Stimulated activated CD8-positive, alpha-beta memory T cell treated with anti-CD3 and anti-CD28 coated beads, Interleukin-15, amount 100 ng/mL, for 24 hours (primary cell): ENCODE measurements at regions not wholly inside any gene's neighbourhood (a gene's known extent, or its start where the extent isn't known, plus 50 kb on each side); places are given as distances from the start of the nearest gene placed in this dataset.
"Not testable (repeated sequence)": the region's sequence is repeated elsewhere in the genome, so short reads cannot be mapped to it uniquely, and the experiment has no call there.

Source experiments
- DNase-seq: peaks from one replicate; pipeline ENCODE4 v3.0.0-alpha.2; 2020; ENCODE audit warnings: low read depth

DNA sequence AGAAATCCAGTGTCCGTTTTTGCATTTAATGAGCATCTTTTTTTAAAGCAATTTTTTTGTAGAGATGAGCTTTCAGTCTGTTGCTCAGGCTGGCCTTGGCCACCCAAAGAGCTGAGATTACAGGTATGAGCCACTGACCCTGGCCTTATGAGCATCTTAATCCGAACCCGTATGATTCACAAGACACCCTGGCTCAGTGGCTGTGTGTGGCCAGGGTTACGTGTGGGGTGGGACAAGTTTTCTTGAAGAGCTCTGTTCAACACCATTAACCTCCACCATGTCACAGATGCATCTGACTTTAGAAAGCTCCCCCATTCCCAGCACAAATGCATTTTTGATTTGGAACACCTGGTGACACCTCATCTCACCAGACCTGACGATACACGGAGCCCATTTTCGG lies 166.5 kb upstream of the PITRM1 start:
- DNase-seq: no peak

DNA sequence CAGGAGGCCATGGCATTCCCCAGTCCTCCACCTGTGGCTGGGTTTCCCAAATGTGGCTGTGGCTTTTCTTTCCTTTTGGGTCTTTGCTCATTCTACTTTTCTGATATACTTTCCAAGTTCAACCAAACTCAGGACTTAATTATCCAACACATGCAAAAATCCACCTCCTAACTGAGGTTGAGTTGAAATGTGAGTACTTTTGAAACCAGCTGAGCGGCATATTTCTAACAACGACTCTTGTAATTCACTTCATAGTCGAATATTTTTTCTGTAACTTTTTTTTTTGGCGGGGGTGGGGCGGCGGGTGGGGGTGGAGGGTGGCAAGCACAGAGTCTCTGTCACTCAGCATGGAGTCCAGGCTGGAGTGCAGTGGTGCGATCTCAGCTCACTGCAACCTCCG lies 165.2 kb upstream of the PITRM1 start:
- DNase-seq: no peak

DNA sequence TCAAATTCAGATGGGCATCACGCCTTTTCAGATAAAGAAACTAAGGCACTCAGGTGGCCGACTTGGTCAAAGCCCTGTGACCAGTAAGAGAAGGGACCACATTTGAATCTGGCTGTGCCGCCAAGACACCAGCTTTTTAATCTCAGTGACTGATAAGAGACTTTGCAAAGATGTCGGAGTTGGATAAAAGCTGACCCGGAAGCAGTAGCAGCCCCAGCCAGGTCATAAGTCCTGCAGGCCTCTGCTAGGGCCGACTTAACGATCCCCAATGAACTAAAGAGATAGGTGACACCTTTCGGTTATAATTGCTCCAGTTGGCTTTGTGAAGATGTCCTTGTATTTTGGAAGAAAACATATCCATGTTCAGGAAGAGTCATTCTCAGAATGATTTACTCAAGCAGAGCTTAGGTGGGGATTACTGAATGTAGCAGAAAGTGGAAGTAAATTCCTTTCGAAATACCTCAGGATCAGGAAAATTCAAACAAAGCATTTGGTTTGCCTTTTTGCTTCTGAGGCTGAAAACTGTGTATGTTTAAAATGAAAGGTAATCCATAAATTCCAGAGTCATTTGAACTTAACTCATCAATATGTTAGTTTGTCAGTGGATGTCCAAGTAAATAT lies 164.2 kb upstream of the PITRM1 start:
- no peak for DNase-seq

DNA sequence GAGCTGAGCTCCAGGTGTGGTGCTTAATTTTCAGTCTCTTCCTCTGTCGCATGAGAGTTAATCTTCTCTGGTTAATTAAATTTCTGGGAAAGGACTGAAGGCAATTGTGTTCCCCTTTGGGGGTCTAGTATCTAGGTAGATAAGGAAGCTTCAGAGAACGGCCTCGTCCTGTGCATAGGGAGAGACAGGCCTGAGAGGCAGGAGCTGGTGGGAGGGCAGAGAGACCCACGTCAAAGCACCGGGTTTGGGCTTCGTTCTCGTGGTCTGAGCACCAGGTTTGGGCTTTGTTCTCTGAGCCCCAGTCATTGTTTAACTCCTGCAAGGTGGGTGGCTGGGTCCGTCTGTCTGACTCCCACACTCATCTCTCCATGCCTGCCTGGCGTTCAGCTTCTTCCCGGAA lies 160.8 kb upstream of the PITRM1 start:
- no peak for DNase-seq

DNA sequence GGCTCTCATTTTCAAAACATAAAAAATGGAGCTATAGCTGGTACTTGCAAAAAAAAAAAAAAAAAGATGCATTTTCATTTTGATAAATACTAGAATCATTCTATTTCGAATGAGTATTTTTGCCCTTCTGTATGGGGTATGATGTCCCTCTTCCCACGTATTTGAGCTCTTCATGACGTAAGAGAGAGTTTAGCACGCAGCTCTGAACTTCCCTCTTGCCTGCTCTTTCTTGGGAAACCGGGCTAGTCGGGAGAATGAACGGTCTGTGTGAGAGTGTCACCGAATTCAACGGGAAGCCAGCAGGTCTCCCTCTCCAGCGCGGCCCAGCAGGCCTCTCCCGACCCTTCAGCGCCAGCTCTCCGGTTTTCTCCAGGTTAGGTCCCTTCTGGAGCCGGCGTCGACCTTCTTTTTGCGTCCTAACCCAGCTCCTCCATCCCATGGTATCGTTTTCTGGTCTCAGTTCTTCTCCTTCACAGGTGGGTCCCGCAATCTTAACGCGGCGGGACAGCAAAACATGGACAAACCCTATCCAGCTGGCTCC lies 159.2 kb upstream of the PITRM1 start:
- no peak for DNase-seq

DNA sequence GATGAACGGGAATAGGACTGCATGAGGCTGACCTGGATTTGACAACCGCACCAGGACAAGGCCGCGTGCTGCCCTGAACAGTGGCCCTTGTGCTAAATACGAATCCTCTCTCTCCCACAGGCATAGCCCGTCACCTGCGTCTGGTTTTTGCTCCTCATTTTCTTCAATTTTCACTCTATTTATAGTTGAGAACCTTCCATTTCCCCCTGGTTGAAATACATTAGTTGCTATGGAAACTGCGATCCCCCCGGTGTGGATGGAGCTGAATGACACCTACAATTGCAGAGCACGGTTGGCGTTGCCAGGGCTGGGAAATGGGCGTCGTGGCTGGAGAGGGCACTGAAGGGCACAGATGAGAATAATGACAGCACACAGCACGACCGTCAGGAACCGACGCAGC lies 158.6 kb upstream of the PITRM1 start:
- no peak for DNase-seq

DNA sequence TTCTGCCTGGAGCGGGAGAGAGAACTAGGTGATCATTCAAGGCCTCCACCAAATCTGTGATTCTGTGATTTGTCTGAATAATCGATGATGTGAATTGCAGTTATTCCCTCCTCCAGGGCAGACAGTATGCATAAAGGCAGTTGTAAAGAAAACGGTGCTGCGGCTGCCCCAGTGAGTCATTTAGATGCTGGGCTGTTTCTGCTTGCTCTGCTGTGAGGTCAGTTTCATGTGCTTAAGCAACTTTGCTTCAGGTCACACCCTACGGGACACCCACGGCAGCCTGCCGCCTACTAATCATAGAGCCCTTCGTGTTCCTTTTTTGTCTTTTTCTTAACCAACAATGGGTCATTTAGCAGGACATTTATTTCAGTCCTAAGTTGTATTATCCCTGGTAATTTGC lies 158.1 kb upstream of the PITRM1 start:
- DNase-seq: no peak

DNA sequence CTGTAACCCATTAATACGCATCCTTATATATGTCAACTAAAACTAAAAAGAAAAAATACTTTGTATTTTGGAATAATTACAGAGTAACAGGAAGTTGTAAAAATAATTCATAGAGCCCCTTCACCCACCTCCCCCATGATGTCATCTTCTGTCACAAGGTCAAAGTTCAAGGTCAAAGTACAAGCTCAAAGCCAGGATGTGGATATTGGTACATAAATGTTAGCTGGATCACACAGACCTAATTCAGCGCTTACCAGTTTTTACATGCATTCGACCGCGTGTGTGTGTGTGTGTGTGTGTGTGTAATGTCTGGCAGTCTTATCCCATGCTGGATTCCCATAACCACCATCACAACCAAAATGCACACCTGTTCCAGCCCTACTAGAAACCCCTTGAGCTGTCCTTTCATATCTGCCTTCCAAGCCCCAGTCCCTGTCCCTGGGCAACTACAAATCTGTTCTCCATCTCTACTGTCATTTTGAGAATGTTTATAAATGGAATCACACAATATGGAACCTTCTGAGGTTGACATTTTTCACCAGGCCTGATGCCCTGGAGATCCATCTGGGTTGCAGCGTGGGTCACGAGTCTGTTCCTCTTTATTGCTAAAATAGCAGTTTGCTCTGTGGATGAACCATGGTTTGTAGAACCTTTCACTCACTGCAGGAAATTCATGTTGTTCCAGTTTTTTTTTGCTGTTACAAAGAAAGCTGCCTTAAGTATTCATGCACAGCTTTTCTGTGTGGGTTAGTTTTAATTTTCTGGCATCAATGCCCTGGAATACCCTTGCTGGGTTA lies 153.6 kb upstream of the PITRM1 start:
- no peak for DNase-seq

DNA sequence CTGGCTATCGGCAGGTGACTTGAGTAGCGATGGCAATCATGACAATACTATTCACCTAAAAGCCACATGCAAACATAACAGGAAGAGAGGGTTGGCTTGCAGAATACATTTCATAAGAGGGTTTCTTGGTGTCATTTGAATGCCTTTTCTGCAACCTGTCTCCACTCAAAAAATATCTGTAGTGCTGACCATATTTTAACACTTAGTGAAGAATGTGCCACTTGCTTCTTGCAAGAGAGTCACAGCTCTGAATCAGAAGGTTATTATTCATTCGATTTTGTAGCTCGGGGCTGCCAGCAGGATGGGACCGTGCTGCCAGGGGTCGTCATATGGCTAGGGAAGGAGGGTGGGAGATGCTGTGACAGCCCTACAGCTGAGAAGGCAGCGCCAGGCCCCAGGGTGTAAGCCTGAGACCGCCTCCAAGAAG lies 152.0 kb upstream of the PITRM1 start:
- no peak for DNase-seq

DNA sequence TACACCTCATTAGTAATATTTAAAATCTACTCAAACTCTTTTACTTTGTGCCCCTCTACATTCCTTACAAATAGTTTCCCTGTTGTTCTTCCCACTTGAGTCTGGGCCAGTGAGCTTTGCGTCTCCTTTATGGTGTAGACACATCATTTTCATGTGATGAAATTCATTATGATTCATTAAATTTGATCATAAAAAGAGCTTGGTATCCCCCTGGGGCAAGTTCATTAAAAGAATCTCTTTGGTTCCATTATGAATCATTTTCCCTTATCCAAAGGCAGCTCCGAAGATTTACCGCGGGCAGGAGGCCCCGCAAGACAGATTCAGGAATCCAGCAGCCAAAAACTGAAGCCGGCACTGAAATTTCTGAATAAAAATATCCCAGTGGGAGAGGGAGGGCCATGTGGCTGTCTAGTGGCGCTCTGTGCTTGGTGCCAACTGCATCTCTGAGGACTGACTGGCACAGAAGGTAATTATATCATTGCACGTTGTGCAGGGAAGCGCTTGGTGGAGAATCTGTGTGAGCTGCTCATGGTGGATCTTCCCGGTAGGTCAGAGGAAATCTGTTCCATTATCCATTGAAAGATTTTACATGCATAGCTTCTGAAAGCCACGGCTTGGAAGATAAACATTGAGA lies 151.4 kb upstream of the PITRM1 start:
- no peak for DNase-seq

DNA sequence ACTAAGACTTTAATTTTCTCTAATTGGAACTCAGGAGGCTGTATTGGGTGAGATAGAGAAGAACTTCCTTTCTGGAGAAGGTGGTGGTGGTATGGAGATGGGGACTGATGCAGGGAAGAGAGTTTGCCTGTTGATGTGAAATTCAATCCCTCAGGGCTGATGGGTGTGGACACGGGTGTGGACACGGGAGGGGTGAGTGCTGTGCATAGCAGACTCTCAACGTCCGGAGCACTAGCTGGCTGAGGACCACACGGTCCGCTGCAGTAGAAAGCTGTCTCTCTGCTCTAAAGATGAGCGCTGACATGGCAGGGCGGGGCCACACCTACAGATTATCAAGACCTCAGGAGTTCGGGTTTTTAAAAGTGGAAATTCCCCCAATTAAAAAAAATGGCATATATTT lies 148.5 kb upstream of the PITRM1 start:
- no peak for DNase-seq

DNA sequence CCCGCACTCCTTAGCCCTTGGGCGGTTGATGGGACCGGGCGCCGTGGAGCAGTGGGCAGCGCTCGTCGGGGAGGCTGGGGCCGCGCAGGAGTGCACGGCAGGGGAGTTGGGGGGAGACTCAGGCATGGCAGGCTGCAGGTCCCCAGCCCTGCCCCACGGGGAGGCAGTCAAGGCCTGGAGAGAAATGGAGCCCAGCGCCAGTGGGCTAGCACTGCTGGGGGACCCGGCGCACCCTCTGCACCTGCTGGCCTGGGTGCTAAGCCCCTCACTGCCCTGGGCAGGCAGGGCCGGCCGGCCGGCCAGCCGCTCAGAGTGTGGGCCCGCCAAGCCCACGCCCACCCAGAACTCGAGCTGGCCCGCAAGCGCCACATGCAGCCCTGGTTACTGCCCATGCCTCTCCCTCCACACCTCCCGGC lies 147.2 kb upstream of the PITRM1 start:
- no peak for DNase-seq

DNA sequence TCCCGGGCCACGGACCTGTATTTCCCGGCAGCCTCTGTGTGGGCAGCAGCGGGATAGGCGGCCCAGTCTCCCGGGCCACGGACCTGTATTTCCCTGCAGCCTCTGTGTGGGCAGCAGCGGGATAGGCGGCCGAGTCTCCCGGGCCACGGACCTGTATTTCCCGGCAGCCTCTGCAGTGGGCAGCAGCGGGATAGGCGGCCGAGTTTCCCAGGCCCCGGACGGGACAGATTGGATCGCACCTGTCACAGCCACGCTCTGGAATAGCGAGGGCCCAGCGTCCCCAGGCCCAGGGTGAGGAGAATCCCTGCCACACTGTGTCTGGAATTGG lies 145.9 kb upstream of the PITRM1 start:
- DNase-seq: not testable (repeated sequence)

DNA sequence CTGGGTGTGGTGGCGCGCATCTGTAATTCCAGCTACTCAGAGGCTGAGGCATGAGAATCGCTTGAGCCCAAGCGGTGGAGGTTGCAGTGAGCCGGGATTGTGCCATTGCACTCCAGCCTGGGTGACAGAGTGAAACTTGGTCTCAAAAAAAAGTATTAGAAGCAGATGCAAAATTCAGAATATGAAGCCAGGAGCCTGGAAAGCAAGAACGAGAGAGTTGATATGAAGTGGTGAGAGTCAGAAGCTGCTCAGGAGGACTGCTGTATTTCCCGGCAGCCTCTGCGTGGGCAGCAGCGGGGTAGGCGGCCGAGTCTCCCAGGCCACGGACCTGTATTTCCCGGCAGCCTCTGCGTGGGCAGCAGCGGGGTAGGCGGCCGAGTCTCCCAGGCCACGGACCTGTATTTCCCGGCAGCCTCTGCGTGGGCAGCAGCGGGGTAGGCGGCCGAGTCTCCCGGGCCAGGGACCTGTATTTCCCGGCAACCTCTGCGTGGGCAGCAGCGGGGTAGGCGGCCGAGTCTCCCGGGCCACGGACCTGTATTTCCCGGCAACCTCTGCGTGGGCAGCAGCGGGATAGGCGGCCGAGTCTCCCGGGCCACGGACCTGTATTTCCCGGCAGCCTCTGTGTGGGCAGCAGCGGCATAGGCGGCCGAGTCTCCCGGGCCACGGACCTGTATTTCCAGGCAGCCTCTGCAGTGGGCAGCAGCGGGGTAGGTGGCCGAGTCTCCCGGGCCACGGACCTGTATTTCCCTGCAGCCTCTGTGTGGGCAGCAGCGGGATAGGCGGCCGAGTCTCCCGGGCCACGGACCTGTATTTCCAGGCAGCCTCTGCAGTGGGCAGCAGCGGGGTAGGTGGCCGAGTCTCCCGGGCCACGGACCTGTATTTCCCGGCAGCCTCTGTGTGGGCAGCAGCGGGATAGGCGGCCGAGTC lies 145.2 kb upstream of the PITRM1 start:
- not testable (repeated sequence) for DNase-seq

DNA sequence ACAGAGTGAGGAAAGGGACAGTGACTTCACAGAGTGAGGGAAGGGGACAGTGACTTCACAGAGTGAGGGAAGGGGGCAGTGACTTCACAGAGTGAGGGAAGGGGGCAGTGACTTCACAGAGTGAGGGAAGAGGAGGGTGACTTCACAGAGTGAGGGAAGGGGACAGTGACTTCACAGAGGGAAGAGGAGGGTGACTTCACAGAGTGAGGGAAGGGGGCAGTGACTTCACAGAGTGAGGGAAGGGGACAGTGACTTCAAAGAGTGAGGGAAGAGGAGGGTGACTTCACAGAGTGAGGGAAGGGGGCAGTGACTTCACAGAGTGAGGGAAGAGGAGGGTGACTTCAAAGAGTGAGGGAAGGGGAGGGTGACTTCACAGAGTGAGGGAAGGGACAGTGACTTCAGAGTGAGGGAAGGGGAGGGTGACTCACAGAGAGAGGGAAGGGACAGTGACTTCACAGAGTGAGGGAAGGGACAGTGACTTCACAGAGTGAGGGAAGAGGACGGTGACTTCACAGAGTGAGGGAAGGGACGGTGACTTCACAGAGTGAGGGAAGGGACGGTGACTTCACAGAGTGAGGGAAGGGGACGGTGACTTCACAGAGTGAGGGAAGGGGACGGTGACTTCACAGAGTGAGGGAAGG lies 142.0 kb upstream of the PITRM1 start:
- DNase-seq: not testable (repeated sequence)

DNA sequence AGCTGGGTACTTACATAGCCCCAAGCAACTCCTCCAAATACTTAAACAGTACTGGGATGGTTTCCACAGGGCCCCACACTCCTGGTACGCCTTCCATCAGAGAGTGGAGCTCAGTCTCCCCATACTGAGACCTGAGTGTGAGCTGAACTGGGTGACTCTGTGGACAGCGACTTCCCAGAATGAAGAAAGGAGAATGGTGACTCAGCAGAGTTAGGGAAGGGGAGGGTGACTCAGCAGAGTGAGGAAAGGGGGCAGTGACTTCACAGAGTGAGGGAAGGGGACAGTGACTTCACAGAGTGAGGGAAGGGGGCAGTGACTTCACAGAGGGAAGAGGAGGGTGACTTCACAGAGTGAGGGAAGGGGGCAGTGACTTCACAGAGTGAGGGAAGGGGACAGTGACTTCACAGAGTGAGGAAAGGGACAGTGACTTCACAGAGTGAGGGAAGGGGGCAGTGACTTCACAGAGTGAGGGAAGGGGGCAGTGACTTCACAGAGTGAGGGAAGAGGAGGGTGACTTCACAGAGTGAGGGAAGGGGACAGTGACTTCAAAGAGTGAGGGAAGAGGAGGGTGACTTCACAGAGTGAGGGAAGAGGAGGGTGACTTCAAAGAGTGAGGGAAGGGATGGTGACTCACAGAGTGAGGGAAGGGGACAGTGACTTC lies 141.3 kb upstream of the PITRM1 start:
- DNase-seq: not testable (repeated sequence)

DNA sequence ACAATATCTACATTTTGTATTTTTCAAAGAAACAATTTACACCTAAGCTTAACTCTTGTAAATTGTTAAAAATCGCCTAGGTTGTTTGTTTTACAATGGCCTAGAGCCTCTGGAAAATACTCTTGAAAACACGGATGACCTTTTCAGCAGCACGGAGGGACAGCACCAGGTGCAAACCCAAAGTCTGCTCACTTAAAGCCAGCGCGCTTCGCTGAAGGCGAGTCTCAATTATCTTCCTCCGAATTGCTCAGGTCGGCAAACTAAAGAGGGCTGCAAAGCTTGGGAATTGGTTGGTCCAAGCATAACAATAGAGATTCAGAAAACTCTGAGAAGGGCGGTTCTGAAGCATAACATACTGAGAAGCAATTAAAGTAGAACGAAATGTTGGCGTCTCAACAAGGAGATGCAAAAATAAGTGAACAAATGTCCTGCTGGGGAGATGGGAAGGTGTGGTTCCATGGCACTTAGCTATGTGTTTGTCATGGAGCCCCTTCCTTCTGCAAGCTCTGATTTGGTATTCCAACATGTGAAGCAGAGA lies 139.9 kb upstream of the PITRM1 start:
- DNase-seq: no peak

DNA sequence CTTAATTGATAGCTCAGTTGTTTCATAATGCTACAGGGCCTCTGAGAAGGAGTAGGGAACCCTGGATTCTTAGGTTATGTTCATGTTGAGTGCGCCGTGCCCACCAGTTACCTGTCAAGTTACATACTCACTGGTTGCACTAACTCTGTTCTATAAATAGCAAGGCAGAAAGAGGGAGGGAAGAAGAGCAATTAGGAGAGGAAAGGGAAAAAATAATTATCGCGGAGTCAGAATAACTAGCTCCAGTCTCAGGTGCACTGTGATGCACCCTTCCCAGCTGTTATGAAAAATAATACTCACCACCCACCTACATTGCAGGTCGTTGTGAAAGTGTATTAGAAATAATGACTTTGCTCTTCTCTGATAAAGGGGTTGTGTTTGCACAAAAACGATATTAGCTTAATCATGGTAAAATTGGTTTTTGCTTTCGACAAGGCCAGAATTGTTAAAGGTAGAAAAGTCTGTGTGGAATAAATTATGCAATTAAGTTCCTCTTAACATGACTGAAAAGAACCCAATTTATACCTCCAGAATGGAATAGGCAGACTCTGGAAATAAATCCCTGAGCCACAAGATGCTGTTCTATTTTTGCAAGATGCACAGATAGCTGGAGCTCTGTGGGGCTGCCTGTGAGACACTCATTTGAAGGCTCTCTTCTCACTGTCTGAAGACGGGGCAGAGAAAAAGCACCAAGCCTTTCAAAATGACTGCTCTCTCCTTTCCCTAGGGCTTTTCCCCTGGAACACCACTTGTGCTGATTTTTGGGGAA lies 137.6 kb upstream of the PITRM1 start:
- no peak for DNase-seq

DNA sequence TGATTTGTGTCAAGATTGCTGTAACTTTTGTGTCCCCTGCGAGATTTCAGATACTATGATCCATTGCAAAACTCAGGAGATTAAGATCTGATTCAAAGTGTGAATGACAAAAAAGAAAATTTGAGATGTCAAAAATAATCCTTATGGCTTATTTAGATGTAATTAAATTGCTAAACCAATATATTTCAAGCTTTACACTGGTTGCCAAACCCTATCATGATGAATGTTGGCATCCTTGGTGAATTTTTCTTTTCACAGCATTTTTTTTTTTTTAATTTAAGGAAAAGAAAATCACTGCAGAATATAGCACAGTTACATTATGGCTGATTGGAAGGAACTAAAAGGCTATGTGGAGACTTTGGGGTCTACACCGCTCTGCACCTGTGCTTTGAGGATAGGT lies 133.5 kb upstream of the PITRM1 start:
- DNase-seq: no peak

DNA sequence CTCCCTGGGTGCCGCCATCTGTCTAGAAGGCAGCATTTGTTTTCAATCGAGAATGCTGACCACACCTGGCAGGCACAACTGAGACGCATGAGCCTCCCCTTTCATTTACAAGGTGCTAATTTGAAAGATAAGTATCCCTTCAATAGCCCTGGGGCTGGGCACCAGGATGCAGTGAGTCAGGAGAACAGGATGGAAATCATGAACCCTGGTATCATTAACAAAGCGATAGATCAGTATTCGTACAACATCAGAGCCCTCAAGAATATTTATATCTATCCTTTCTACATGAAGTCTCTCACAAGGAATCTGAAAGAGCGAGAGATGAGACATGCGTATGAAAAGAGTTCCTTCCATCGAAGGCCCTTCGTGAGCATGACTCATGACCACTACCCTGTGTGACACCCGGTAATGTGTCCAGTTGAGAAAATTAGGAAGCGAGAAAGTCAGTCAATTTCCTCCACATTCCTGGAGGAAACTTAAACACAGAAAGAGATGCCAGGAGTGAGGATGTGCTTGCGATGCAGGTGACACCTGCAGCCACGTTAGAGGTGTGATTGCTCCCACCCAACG lies 123.1 kb upstream of the PITRM1 start:
- DNase-seq: no peak
